ENCODE measurements at regions not wholly inside any gene's neighbourhood (a gene's known extent, or its start where the extent isn't known, plus 50 kb on each side); places are given as distances from the start of the nearest gene placed in this dataset.
"Not testable (repeated sequence)": the region's sequence is repeated elsewhere in the genome, so short reads cannot be mapped to it uniquely, and the experiment has no call there.

- DNase-seq (ENCODE audit: insufficient read length, low spot score): no peak
- no peak for FAIRE-seq
Observed at GRCh38 chrX:124680287-124680686, 333.9 kb downstream of the SH2D1A start.

- DNase-seq (ENCODE audit: insufficient read length, low spot score) (no peak), FAIRE-seq (no peak)
Observed at GRCh38 chrX:124690495-124690894, 344.1 kb downstream of the SH2D1A start.

GRCh38 chrX:124699876-124700275, 353.5 kb downstream of the SH2D1A start:
- DNase-seq (ENCODE audit: insufficient read length, low spot score) (no peak), FAIRE-seq (no peak)

- no peak for DNase-seq (ENCODE audit: insufficient read length, low spot score)
- no peak for FAIRE-seq
Observed at GRCh38 chrX:124717537-124717936, 371.2 kb downstream of the SH2D1A start.

- DNase-seq (ENCODE audit: insufficient read length, low spot score) (no peak), FAIRE-seq (no peak)
Observed at GRCh38 chrX:124719060-124719459, 372.7 kb downstream of the SH2D1A start.

- DNase-seq (ENCODE audit: insufficient read length, low spot score) (no peak), FAIRE-seq (peak; percentile 26)
Observed at GRCh38 chrX:124720532-124720931, 374.2 kb downstream of the SH2D1A start.

- no peak for DNase-seq (ENCODE audit: insufficient read length, low spot score)
- FAIRE-seq: no peak
Observed at GRCh38 chrX:124725502-124725901, 379.1 kb downstream of the SH2D1A start.

- DNase-seq (ENCODE audit: insufficient read length, low spot score) (no peak), FAIRE-seq (no peak)
Observed at GRCh38 chrX:124726292-124726691, 379.9 kb downstream of the SH2D1A start.

GRCh38 chrX:124726881-124727280, 380.5 kb downstream of the SH2D1A start:
- FAIRE-seq: no peak

GRCh38 chrX:124736553-124737270, 390.3 kb downstream of the SH2D1A start:
- FAIRE-seq (no peak), DNase-seq (ENCODE audit: insufficient read length, low spot score) (no peak)

More at GRCh38 chrX:124726881-124727280, 380.5 kb downstream of the SH2D1A start:
- DNase-seq (ENCODE audit: insufficient read length, low spot score): no peak

GRCh38 chrX:124737771-124738170, 391.4 kb downstream of the SH2D1A start:
- FAIRE-seq: no peak

GRCh38 chrX:124747295-124747694, 400.9 kb downstream of the SH2D1A start:
- DNase-seq (ENCODE audit: insufficient read length, low spot score): no peak
- peak; percentile 48 for FAIRE-seq

More at GRCh38 chrX:124737771-124738170, 391.4 kb downstream of the SH2D1A start:
- no peak for DNase-seq (ENCODE audit: insufficient read length, low spot score)

GRCh38 chrX:124764354-124764753, 418.0 kb downstream of the SH2D1A start:
- no peak for FAIRE-seq

GRCh38 chrX:124769166-124769565, 422.8 kb downstream of the SH2D1A start:
- FAIRE-seq (no peak), DNase-seq (ENCODE audit: insufficient read length, low spot score) (no peak)

More at GRCh38 chrX:124764354-124764753, 418.0 kb downstream of the SH2D1A start:
- DNase-seq (ENCODE audit: insufficient read length, low spot score): no peak

GRCh38 chrX:124771292-124771691, 424.9 kb downstream of the SH2D1A start:
- no peak for DNase-seq (ENCODE audit: insufficient read length, low spot score)
- no peak for FAIRE-seq

- DNase-seq (ENCODE audit: insufficient read length, low spot score); FAIRE-seq: not testable (repeated sequence)
Observed at GRCh38 chrX:124788253-124788652, 441.9 kb downstream of the SH2D1A start.

GRCh38 chrX:124789874-124790273, 443.5 kb downstream of the SH2D1A start:
- DNase-seq (ENCODE audit: insufficient read length, low spot score); FAIRE-seq: not testable (repeated sequence)

- DNase-seq (ENCODE audit: insufficient read length, low spot score): no peak
- FAIRE-seq: no peak
Observed at GRCh38 chrX:124791492-124792095, 445.2 kb downstream of the SH2D1A start.

- FAIRE-seq (no peak), DNase-seq (ENCODE audit: insufficient read length, low spot score) (no peak)
Observed at GRCh38 chrX:124796989-124797388, 450.6 kb downstream of the SH2D1A start.

- FAIRE-seq: no peak
- DNase-seq (ENCODE audit: insufficient read length, low spot score): no peak
Observed at GRCh38 chrX:124804962-124805361, 458.6 kb downstream of the SH2D1A start.

GRCh38 chrX:124805486-124805885, 459.1 kb downstream of the SH2D1A start:
- FAIRE-seq: no peak
- no peak for DNase-seq (ENCODE audit: insufficient read length, low spot score)

- no peak for DNase-seq (ENCODE audit: insufficient read length, low spot score)
- FAIRE-seq: no peak
Observed at GRCh38 chrX:124814106-124814505, 467.7 kb downstream of the SH2D1A start.
